WTC11 (cell line): ENCODE measurements at regions not wholly inside any gene's neighbourhood (a gene's known extent, or its start where the extent isn't known, plus 50 kb on each side); places are given as distances from the start of the nearest gene placed in this dataset.

Experiments
- ATAC-seq: fragments of 200-7000 bp; cut with Tn5 transposase; 2 replicates; pipeline ENCODE4 v1.10.0; 2021; ENCODE audit warnings: mild to moderate bottlenecking, moderate library complexity
- CTCF ChIA-PET: fragments of 300-600 bp; sonication (Branson Sonifier 250); formaldehyde crosslinking; loops from one replicate; lab custom pipeline; 2021; ENCODE audit warnings: antibody characterized with exemption; lab: Charles Lee
- POLR2A ChIA-PET: fragments of 350-600 bp; sonication (Branson Sonifier 250); formaldehyde crosslinking; loops from one replicate; lab custom pipeline; 2021; ENCODE audit warnings: antibody characterized with exemption; lab: Charles Lee
- DNase-seq: peaks from one replicate; pipeline ENCODE4 v3.0.0; 2021; ENCODE audit warnings: low spot score
- H3K27ac Mint-ChIP-seq: 2 replicates; pipeline ENCODE4 v1.8.0; 2021; ENCODE audit warnings: mixed read lengths
- H3K27me3 Mint-ChIP-seq: 2 replicates; pipeline ENCODE4 v1.8.0; 2021; ENCODE audit warnings: low read depth, mild to moderate bottlenecking, moderate library complexity, mixed read lengths
- H3K36me3 Mint-ChIP-seq: 2 replicates; pipeline ENCODE4 v1.8.0; 2021; ENCODE audit warnings: mixed read lengths
- H3K4me1 Mint-ChIP-seq: 2 replicates; pipeline ENCODE4 v1.8.0; 2022; ENCODE audit warnings: mixed read lengths
- H3K4me3 Mint-ChIP-seq: 2 replicates; pipeline ENCODE4 v1.8.0; 2021; ENCODE audit warnings: mild to moderate bottlenecking, moderate library complexity, mixed read lengths
- H3K9me3 Mint-ChIP-seq: 2 replicates; pipeline ENCODE4 v1.8.0; 2021; ENCODE audit warnings: mixed read lengths
- FOXP1 ChIP-seq: sonication (generic); formaldehyde crosslinking; IDR thresholded peaks from 2 replicates; pipeline ENCODE4 v1.8.0; 2022; ENCODE audit warnings: missing genetic modification reagents, mild to moderate bottlenecking, moderate library complexity, borderline replicate concordance
- JAZF1 ChIP-seq: fragments of 250-450 bp; sonication (Bioruptor Pico); IDR thresholded peaks from 2 replicates; pipeline ENCODE4 v1.9.0; 2021; ENCODE audit warnings: moderate library complexity, mild to moderate bottlenecking, inconsistent platforms
- NR3C1 ChIP-seq: sonication (generic); formaldehyde crosslinking; conservative IDR thresholded peaks from 2 replicates; pipeline ENCODE4 v1.8.1; 2023; ENCODE audit warnings: low read depth, mild to moderate bottlenecking, missing genetic modification reagents
- PRRX2 ChIP-seq: fragments of 250-450 bp; sonication (Bioruptor Pico); IDR thresholded peaks from 2 replicates; pipeline ENCODE4 v1.8.0; 2021; ENCODE audit warnings: mild to moderate bottlenecking
- TEAD1 ChIP-seq: sonication (generic); formaldehyde crosslinking; IDR thresholded peaks from 2 replicates; pipeline ENCODE4 v1.8.0; 2022; ENCODE audit warnings: mild to moderate bottlenecking, missing genetic modification reagents
- ZNF232 ChIP-seq: sonication (generic); formaldehyde crosslinking; IDR thresholded peaks from 2 replicates; pipeline ENCODE4 v1.8.0; 2022; ENCODE audit warnings: mild to moderate bottlenecking, missing genetic modification reagents
- ZNF671 ChIP-seq: fragments of 250-450 bp; sonication (Bioruptor Pico); IDR thresholded peaks from 2 replicates; pipeline ENCODE4 v1.8.0; 2021; ENCODE audit warnings: mild to moderate bottlenecking
- TF ChIP-seq, protein P1 (sequence below): sonication (generic); formaldehyde crosslinking; IDR thresholded peaks from 2 replicates; pipeline ENCODE4 v1.8.1; 2023; ENCODE audit warnings: mild to moderate bottlenecking, missing genetic modification reagents, moderate library complexity
- TF ChIP-seq, protein P2 (sequence below): sonication (generic); formaldehyde crosslinking; IDR thresholded peaks from 2 replicates; pipeline ENCODE4 v1.8.0; 2022; ENCODE audit warnings: missing genetic modification reagents
- TF ChIP-seq, protein P3 (sequence below): sonication (generic); formaldehyde crosslinking; IDR thresholded peaks from 2 replicates; pipeline ENCODE4 v1.8.0; 2022; ENCODE audit warnings: mild to moderate bottlenecking, missing genetic modification reagents
- TF ChIP-seq, protein P4 (sequence below): sonication (generic); formaldehyde crosslinking; IDR thresholded peaks from 2 replicates; pipeline ENCODE4 v1.8.0; 2023; ENCODE audit warnings: missing genetic modification reagents, mild to moderate bottlenecking, borderline replicate concordance

- ATAC-seq (no peak), DNase-seq (no peak)
- H3K4me3 Mint-ChIP-seq: no peak overlapping the region
- peaks cover 6% of the 10 kb centered on the region; the same call in 1 of the 2 replicates for H3K4me1 Mint-ChIP-seq
- no peaks in the 10 kb centered on the region for H3K9me3 Mint-ChIP-seq
- CTCF ChIA-PET: no interaction called here
- POLR2A ChIA-PET: no interaction called here
- no peaks in the 10 kb centered on the region for H3K36me3 Mint-ChIP-seq
- TF ChIP-seq ZNF671 (CRISPR knock-in tag) (no peak), FOXP1 (CRISPR knock-in tag) (no peak)
- TF ChIP-seq, all 79 proteins: peak for 0
- no peaks in the 10 kb centered on the region for H3K27me3 Mint-ChIP-seq
- no peak overlapping the region for H3K27ac Mint-ChIP-seq
Observed at GRCh38 chr2:104539649-104540048, 314.3 kb upstream of the POU3F3 start.

DNA sequence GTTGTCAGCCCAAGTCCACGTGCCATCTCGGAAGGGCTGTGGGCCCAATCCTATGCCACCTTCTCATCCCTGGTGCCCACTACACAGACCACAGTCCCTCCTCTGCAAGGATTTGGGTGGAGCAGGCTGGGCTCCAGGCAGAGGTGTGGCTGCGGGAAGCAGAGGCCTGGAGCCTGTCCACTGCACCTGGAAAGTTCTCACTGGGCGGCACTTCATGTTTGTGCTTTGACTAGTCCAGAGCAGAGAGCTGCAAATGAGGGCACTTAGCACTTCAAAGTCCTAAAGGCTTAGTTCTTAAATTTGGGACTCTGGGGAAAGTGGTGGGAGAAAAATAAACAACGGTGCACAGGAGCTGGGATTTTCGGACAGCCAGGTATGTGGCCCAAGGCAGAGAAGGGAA, 308.9 kb upstream of the POU3F3 start:
- Mint-ChIP-seq H3K36me3 (no peaks in the 10 kb centered on the region), H3K27me3 (no peaks in the 10 kb centered on the region; the same call in 1 of the 2 replicates), H3K27ac (no peak overlapping the region), H3K4me3 (no peak overlapping the region), H3K4me1 (no peaks in the 10 kb centered on the region), H3K9me3 (no peaks in the 10 kb centered on the region)
- ChIA-PET POLR2A (no interaction called here), CTCF (no interaction called here)
- ATAC-seq (no peak), DNase-seq (no peak)
- TF ChIP-seq ZNF232 (CRISPR knock-in tag) (no peak), PRRX2 (CRISPR knock-in tag) (no peak)
- TF ChIP-seq, protein P1, sequence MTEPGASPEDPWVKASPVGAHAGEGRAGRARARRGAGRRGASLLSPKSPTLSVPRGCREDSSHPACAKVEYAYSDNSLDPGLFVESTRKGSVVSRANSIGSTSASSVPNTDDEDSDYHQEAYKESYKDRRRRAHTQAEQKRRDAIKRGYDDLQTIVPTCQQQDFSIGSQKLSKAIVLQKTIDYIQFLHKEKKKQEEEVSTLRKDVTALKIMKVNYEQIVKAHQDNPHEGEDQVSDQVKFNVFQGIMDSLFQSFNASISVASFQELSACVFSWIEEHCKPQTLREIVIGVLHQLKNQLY: no peak
- TF ChIP-seq, protein P2, sequence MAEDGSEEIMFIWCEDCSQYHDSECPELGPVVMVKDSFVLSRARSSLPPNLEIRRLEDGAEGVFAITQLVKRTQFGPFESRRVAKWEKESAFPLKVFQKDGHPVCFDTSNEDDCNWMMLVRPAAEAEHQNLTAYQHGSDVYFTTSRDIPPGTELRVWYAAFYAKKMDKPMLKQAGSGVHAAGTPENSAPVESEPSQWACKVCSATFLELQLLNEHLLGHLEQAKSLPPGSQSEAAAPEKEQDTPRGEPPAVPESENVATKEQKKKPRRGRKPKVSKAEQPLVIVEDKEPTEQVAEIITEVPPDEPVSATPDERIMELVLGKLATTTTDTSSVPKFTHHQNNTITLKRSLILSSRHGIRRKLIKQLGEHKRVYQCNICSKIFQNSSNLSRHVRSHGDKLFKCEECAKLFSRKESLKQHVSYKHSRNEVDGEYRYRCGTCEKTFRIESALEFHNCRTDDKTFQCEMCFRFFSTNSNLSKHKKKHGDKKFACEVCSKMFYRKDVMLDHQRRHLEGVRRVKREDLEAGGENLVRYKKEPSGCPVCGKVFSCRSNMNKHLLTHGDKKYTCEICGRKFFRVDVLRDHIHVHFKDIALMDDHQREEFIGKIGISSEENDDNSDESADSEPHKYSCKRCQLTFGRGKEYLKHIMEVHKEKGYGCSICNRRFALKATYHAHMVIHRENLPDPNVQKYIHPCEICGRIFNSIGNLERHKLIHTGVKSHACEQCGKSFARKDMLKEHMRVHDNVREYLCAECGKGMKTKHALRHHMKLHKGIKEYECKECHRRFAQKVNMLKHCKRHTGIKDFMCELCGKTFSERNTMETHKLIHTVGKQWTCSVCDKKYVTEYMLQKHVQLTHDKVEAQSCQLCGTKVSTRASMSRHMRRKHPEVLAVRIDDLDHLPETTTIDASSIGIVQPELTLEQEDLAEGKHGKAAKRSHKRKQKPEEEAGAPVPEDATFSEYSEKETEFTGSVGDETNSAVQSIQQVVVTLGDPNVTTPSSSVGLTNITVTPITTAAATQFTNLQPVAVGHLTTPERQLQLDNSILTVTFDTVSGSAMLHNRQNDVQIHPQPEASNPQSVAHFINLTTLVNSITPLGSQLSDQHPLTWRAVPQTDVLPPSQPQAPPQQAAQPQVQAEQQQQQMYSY (CRISPR knock-in tag): no peak

- H3K27me3 Mint-ChIP-seq: no peaks in the 10 kb centered on the region; the same call in 1 of the 2 replicates
- no peaks in the 10 kb centered on the region for H3K4me1 Mint-ChIP-seq
- ChIA-PET POLR2A (no interaction called here), CTCF (no interaction called here)
- no peak overlapping the region for H3K27ac Mint-ChIP-seq
- H3K4me3 Mint-ChIP-seq: no peak overlapping the region
- no peaks in the 10 kb centered on the region for H3K9me3 Mint-ChIP-seq
- ATAC-seq (no peak), DNase-seq (no peak)
- H3K36me3 Mint-ChIP-seq: no peaks in the 10 kb centered on the region
- TF ChIP-seq JAZF1 (CRISPR knock-in tag): no peak
- no peak for TF ChIP-seq NR3C1 (CRISPR knock-in tag)
Observed at GRCh38 chr2:104546537-104546936, 307.4 kb upstream of the POU3F3 start.

DNA sequence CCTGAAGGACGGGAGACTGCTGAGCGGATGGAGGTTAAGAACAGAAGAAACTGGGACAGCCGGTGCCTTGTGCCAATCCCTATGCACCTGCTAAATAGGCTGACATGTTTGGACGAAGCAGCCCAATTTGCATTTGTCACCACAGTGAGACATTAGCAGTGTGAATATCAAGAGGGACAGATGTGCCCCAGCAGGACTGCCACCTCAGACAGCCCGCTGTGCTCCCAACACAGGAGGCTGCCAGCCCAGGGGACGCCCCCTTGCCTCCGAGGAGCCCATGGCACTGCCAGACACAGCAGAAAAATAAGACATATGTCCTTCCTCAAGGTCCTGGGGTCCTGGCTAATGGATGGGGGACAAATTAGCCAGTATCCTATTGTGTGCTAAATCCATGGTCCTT, 306.7 kb upstream of the POU3F3 start:
- no peak overlapping the region for H3K4me3 Mint-ChIP-seq
- CTCF ChIA-PET: no interaction called here
- ATAC-seq (no peak), DNase-seq (no peak)
- H3K27ac Mint-ChIP-seq: no peak overlapping the region
- POLR2A ChIA-PET: no interaction called here
- H3K9me3 Mint-ChIP-seq: no peaks in the 10 kb centered on the region
- H3K27me3 Mint-ChIP-seq: no peaks in the 10 kb centered on the region; the same call in 1 of the 2 replicates
- TF ChIP-seq, protein P3, sequence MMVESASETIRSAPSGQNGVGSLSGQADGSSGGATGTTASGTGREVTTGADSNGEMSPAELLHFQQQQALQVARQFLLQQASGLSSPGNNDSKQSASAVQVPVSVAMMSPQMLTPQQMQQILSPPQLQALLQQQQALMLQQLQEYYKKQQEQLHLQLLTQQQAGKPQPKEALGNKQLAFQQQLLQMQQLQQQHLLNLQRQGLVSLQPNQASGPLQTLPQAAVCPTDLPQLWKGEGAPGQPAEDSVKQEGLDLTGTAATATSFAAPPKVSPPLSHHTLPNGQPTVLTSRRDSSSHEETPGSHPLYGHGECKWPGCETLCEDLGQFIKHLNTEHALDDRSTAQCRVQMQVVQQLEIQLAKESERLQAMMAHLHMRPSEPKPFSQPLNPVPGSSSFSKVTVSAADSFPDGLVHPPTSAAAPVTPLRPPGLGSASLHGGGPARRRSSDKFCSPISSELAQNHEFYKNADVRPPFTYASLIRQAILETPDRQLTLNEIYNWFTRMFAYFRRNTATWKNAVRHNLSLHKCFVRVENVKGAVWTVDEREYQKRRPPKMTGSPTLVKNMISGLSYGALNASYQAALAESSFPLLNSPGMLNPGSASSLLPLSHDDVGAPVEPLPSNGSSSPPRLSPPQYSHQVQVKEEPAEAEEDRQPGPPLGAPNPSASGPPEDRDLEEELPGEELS (CRISPR knock-in tag): no peak
- TF ChIP-seq, protein P4, sequence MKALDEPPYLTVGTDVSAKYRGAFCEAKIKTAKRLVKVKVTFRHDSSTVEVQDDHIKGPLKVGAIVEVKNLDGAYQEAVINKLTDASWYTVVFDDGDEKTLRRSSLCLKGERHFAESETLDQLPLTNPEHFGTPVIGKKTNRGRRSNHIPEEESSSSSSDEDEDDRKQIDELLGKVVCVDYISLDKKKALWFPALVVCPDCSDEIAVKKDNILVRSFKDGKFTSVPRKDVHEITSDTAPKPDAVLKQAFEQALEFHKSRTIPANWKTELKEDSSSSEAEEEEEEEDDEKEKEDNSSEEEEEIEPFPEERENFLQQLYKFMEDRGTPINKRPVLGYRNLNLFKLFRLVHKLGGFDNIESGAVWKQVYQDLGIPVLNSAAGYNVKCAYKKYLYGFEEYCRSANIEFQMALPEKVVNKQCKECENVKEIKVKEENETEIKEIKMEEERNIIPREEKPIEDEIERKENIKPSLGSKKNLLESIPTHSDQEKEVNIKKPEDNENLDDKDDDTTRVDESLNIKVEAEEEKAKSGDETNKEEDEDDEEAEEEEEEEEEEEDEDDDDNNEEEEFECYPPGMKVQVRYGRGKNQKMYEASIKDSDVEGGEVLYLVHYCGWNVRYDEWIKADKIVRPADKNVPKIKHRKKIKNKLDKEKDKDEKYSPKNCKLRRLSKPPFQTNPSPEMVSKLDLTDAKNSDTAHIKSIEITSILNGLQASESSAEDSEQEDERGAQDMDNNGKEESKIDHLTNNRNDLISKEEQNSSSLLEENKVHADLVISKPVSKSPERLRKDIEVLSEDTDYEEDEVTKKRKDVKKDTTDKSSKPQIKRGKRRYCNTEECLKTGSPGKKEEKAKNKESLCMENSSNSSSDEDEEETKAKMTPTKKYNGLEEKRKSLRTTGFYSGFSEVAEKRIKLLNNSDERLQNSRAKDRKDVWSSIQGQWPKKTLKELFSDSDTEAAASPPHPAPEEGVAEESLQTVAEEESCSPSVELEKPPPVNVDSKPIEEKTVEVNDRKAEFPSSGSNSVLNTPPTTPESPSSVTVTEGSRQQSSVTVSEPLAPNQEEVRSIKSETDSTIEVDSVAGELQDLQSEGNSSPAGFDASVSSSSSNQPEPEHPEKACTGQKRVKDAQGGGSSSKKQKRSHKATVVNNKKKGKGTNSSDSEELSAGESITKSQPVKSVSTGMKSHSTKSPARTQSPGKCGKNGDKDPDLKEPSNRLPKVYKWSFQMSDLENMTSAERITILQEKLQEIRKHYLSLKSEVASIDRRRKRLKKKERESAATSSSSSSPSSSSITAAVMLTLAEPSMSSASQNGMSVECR (CRISPR knock-in tag): no peak
- TF ChIP-seq TEAD1 (CRISPR knock-in tag): no peak
- no peaks in the 10 kb centered on the region for H3K4me1 Mint-ChIP-seq
- H3K36me3 Mint-ChIP-seq: no peaks in the 10 kb centered on the region
